IPS DF 4.7 (cell line): ENCODE measurements at regions not wholly inside any gene's neighbourhood (a gene's known extent, or its start where the extent isn't known, plus 50 kb on each side); places are given as distances from the start of the nearest gene placed in this dataset.

Experiments
- DNase-seq: peaks from one replicate; pipeline ENCODE4 v3.0.0-alpha.2; 2013; ENCODE audit warnings: low spot score; ENCODE audit errors: extremely low read depth

GRCh38 chr6:81484251-81484650 lies 268.2 kb downstream of the TENT5A start:
- DNase-seq: no peak

- DNase-seq: no peak
These were observed 272.3 kb downstream of the TENT5A start for GRCh38 chr6:81480139-81480538.

- no peak for DNase-seq
These were observed 275.6 kb downstream of the TENT5A start for GRCh38 chr6:81476881-81477280.

DNA sequence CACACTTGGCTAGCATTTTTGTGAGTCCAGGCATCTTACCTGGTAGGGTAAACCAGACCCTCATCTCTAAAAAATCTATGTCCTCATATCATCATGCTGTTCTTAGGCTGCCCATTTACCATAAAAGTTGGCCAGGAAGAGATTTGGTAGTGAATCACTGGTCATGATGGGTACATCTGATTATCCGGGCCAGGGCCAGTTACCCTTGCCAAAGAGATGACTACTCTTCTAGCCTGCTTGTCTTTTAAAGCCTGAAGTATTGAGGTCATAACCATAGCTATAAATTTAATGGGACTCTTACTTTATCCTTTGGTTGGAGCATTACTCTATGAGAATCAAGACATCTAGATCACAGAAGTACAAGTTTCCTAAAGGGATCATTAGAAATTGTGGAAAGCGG lies 276.8 kb downstream of the TENT5A start:
- DNase-seq: no peak

GRCh38 chr6:81465859-81466258 lies 286.6 kb downstream of the TENT5A start:
- DNase-seq: no peak

- DNase-seq: no peak
These were observed 296.1 kb downstream of the TENT5A start for GRCh38 chr6:81456416-81456815.

DNA sequence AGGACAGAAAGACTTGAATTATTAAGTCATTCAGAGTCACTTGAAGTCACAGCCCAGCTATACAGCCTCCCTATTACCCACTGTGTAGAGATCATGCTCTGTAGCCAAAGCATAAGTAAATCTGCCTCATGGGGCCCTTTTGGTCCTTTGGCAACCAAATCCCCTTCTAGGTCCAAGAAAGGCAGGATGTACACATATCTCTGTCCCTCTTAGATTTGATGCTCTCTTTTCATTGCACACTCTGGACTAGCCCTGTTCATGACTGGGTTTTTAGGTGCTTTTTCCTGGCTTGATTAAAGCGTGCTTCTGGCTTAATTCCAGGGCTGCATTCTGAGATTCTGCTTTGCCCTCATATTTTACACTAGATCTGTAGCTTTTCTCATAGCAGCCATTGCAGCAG lies 296.8 kb downstream of the TENT5A start:
- no peak for DNase-seq

DNA sequence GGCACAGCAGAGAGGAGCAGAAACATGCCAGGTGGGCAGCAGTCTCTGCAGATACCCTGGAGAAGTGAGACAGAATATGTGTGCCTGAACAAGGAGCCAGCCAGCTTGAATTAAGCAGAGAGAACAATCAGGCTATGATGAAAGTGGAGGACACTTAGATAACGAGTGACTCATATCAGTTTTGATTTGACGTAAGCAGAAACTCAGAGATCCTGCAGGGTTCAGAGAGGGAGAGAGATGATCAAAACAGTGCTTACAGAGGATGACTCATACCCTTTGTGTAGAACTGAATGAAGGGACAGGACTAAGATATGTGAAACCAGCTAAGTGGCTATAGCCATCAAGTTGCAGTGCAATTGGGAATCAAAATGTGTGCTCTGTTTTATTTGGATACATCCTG lies 300.7 kb downstream of the TENT5A start:
- DNase-seq: no peak

- DNase-seq: no peak
These were observed 302.3 kb downstream of the TENT5A start for GRCh38 chr6:81450180-81450579.

GRCh38 chr6:81446509-81446908 lies 306.0 kb downstream of the TENT5A start:
- DNase-seq: no peak

- no peak for DNase-seq
These were observed 313.1 kb downstream of the TENT5A start for GRCh38 chr6:81439417-81439816.

DNA sequence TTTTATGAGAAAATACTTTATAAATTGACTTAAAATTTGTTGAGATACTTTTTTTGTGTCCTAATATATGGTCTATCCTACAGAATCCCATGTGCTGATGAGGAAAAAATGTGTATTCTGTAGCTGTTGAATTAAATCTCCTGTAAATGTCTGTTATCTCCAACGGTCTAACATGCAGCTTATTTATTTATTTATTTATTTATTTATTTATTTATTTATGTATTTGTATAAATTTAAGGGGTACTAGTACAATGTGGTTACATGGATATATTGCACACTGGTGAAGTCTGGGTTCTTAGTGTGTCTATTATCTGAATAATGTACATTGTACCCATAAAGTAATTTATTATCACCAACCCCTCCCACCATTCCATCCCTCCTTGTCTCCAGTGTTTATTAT lies 315.5 kb downstream of the TENT5A start:
- DNase-seq: no peak

DNA sequence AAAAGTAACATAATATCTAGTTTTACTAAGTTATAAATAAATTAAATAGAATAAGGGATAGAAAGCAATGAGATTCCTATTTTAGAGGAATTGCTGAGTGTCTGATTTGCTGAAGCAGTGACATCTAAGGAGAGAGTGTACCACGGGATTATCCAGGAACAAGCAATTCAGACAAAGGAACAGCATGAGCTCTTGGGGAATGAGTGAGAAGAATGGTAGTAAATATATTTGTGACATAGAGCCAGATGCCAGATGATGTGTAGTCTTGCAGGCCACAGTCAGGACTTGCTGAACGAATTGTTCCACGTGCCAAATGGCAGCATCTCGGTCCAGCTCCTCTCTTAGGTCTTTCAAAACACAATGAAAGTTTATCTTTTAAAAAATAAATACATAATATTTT lies 339.2 kb downstream of the TENT5A start:
- DNase-seq: no peak

DNA sequence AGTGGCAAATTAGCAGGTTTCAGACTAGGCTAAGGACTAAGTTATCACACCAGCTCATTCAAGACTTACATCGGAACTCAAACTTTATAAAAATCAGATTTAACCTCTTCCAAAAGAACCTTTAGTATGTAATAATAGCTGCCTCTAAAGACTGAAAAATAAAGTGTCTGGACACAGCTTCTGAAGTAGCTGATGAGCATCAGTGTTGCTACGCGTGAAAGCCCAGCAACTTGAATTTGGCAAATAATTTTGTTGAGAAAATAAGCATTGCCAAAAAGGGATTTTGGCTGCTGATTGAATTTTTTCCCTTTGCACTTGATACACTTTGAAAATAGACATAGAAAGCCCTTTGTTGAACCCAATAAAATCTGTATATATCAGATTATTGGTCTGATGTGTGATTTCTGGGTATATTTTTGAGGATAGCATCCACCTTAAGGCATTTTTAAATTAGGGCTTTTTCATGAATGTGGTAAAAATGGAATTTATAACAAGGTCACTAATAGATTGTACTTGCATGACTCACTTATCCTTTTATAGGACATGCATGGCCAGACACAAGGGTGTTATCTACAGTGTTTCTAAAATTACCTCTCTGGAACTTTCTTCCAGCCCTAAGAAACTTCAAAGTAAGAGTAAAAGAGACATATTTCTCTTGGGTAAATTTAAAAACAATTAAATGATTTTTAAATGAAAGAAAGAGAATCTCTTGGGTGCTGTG lies 350.4 kb downstream of the TENT5A start:
- DNase-seq: no peak

DNA sequence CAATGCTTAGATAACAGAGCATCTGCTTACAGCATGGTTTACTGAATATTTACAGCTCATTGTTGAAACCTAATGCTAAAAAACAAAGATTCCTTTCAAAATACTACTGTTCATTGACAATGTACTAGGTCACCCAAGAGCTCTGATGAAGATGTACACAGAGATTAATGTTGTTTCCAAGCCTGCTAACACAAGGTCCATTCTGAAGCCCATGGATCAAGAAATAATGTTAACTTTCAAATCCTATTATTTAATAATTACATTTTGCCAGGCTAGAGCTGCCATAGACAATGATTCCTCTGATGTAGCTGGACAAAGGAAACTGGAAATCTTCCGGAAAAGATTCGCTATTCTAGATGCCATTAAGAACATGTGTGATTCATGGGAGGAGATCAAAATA lies 355.6 kb downstream of the TENT5A start:
- no peak for DNase-seq

DNA sequence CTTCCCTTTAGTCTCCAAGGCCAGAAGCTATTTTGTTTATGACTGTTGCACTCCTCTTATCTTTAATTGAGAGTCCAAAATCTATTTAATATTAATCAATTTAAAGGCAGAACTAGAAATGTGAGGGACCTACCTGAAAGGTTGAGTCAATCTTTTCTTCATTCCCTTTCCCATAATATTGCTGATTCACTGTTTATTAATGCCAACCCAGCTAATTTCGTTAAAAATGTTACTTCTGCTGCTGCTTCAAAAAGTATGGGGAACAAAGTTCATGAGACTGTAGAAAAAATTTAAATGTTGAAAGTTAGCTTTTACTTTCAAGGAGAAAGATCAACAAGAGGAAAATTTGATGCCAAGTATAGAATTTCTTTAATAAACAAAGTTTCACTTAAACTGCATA lies 365.3 kb downstream of the TENT5A start:
- no peak for DNase-seq

DNA sequence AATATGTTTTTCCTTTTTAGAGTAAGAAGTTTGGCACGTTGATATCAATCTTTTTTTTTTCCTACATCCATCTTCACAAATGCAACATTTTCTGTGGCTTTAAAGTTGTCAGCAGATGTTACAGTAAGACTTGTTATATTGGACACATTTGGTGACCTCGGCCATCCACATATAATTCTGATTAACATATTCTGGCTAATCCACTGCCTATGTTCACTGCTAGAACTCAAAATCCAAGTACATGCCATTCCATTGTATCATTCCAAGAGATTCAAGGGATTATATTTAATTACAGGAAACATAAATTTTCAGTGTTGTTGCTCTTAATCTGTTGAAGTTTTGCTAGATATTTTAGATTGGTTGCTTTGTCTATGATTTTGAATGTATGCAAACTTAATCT lies 367.6 kb downstream of the TENT5A start:
- no peak for DNase-seq

- DNase-seq: no peak
These were observed 369.0 kb downstream of the TENT5A start for GRCh38 chr6:81383472-81383871.

DNA sequence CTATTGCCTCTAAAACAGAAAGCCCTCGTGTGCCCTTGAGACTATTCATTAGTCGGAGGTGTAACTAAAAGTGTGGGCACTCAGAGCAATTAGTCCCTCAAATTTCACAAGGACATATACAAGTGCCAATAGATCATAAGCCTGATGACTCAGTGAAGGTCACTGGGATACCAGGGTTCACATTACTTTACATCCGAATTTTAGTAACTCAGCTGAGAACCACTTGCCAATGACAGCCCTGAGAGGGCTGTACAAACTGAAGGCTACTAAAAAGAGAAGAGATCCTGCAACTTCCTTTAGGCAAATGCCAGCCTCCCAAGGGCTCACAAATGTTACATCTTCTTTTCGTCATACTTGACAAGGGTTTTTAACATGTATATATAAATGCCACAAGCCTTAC lies 369.6 kb downstream of the TENT5A start:
- no peak for DNase-seq

DNA sequence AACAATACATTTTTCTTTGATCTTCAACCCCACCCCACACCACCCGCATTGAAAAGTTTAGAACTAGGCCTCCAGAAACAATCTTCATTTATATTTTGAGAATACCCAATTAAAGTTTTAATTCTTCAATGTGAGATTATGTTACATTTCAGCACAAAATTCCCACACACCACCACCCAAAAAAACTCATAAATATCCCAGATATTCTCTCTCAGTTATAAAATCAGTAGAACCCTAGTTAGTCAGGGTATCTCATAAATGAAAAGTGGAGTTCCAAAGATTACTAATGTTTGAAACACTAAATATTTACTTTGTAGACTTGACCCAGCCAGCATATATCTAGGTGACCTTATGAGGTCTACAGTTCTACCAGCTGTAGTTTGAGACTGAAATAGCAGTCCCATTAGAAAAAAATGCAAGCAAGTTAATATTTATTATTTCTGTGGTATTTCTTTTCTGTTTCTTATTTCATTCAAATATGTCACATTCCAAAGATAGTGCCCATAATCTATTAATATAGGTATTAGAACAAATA lies 371.0 kb downstream of the TENT5A start:
- DNase-seq: no peak

DNA sequence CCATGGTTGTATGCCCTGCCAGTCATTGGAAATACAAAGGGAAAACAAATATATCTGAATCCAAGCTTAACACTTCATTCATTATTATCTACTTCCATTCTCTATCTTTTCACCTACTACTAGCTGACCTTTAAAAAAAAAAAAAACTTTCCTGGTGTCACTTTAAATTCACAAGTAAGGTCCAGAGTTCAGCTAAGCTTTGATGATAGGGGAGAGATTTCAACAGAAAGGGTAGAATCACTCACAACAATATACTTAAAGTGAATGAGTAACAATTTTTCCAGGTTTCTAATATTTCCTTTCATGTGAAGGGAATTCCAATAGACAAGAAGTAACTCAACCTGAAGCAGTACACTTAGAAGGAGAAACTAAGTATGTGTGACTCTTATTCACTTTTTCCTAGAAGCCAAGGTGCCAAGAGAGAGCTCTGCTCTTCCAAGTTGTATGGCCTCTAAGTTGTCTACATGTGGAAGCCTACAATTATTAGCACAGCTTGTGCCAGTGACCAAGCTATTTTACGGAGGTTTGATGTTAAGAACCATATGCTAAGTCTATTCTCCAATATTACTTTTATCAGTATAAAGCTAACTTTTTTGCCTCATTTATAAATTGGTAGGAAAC lies 371.7 kb downstream of the TENT5A start:
- DNase-seq: no peak

DNA sequence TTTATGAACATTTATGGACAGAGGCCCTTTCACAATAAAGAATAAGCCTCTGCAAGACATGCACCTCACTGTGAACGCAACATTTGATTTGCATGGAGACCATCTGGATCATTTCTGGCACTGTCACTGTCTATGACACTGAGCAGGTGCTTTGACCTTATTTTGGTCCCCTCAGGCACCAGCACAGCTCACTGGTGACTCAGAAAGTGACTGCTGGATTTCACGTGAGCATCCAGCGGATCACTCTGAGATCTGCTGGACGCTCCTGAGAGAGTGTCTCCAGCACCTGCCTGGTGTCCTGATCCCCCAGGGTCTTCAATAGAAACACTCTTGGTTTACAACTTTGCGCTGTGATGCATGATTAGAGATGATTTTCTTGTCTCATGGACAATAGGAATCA lies 375.7 kb downstream of the TENT5A start:
- DNase-seq: no peak

- DNase-seq: no peak
These were observed 379.1 kb downstream of the TENT5A start for GRCh38 chr6:81373414-81373813.
